ENCODE measurements at regions not wholly inside any gene's neighbourhood (a gene's known extent, or its start where the extent isn't known, plus 50 kb on each side); places are given as distances from the start of the nearest gene placed in this dataset.

GRCh38 chr11:128188346-128189004, 398.9 kb downstream of the ETS1 start:
- no peak for DNase-seq

- no peak for DNase-seq
Measured at GRCh38 chr11:128187835-128188234, 399.5 kb downstream of the ETS1 start.

- DNase-seq = no peak
Measured at GRCh38 chr11:128187377-128187776, 400.0 kb downstream of the ETS1 start.

GRCh38 chr11:128184981-128185380, 402.4 kb downstream of the ETS1 start:
- no peak for DNase-seq

- no peak for DNase-seq
Measured at GRCh38 chr11:128182844-128183243, 404.5 kb downstream of the ETS1 start.

- no peak for DNase-seq
Measured at GRCh38 chr11:128181984-128182383, 405.4 kb downstream of the ETS1 start.

- no peak for DNase-seq
Measured at GRCh38 chr11:128181088-128181480, 406.3 kb downstream of the ETS1 start.

GRCh38 chr11:128180441-128181087, 406.8 kb downstream of the ETS1 start:
- no peak for DNase-seq

GRCh38 chr11:128179512-128179911, 407.8 kb downstream of the ETS1 start:
- DNase-seq = no peak

GRCh38 chr11:128179039-128179438, 408.3 kb downstream of the ETS1 start:
- DNase-seq = no peak

GRCh38 chr11:128174465-128175291, 412.7 kb downstream of the ETS1 start:
- DNase-seq = no peak

- peak; percentile 87 for DNase-seq
Measured at GRCh38 chr11:128172046-128172878, 415.1 kb downstream of the ETS1 start.

- DNase-seq = no peak
Measured at GRCh38 chr11:128171506-128171905, 415.9 kb downstream of the ETS1 start.

- DNase-seq = no peak
Measured at GRCh38 chr11:128165572-128165971, 421.8 kb downstream of the ETS1 start.

- DNase-seq = no peak
Measured at GRCh38 chr11:128164080-128164741, 423.1 kb downstream of the ETS1 start.

GRCh38 chr11:128161994-128162393, 425.4 kb downstream of the ETS1 start:
- DNase-seq = no peak

- no peak for DNase-seq
Measured at GRCh38 chr11:128161436-128161835, 425.9 kb downstream of the ETS1 start.

GRCh38 chr11:128158860-128159259, 428.5 kb downstream of the ETS1 start:
- DNase-seq = no peak

GRCh38 chr11:128157423-128158298, 429.7 kb downstream of the ETS1 start:
- peak; percentile 91 for DNase-seq

GRCh38 chr11:128156486-128156885, 430.9 kb downstream of the ETS1 start:
- DNase-seq = no peak

GRCh38 chr11:128155590-128155989, 431.8 kb downstream of the ETS1 start:
- no peak for DNase-seq

- DNase-seq = no peak
Measured at GRCh38 chr11:128153697-128154048, 433.7 kb downstream of the ETS1 start.

Data from OCI-M1 (cell line).